ENCODE measurements at regions not wholly inside any gene's neighbourhood (a gene's known extent, or its start where the extent isn't known, plus 50 kb on each side); places are given as distances from the start of the nearest gene placed in this dataset.

GRCh38 chr1:209213989-209214388, 369.5 kb upstream of the CAMK1G start:
- WGBS, 2 experiments (ENCODE audit: insufficient coverage in 1 of 2, insufficient read length in 1 of 2): 60 to 80% methylated on average over 1 to 3 of the region's 3 CpGs
- no peaks in the 10 kb centered on the region for H3K9me3 Mint-ChIP-seq
- TF ChIP-seq CTCF (conservative IDR thresholded peaks at IDR 0.05): no peak
- H3K4me1 ChIP-seq (ENCODE audit: control insufficient read depth, insufficient read depth, low read length): no peaks in the 10 kb centered on the region
- H3K9me3 ChIP-seq (ENCODE audit: control insufficient read depth, low read length): no peaks in the 10 kb centered on the region
- H3K36me3 Mint-ChIP-seq (ENCODE audit: low read depth): no peaks in the 10 kb centered on the region
- no peak overlapping the region for H3K4me3 ChIP-seq (ENCODE audit: low read length)
- peaks cover 1% of the 10 kb centered on the region for H3K27me3 ChIP-seq (ENCODE audit: control insufficient read depth, insufficient read depth, low read length, poor library complexity, severe bottlenecking)
- peaks cover 2% of the 10 kb centered on the region for H3K4me1 Mint-ChIP-seq
- DNase-seq: no peak
- no peak overlapping the region for H3K9ac ChIP-seq (ENCODE audit: extremely low read depth, low read length, poor library complexity, severe bottlenecking)
- no peaks in the 10 kb centered on the region for H3K36me3 ChIP-seq (ENCODE audit: control insufficient read depth, insufficient read depth, low read length)
- H3K27ac Mint-ChIP-seq: no peak overlapping the region
- H3K4me3 Mint-ChIP-seq: no peak overlapping the region
- H3K27me3 Mint-ChIP-seq (ENCODE audit: insufficient read depth): peaks cover 2% of the 10 kb centered on the region
- no peak overlapping the region for H3K27ac ChIP-seq (ENCODE audit: low read depth, low read length)

- no peak overlapping the region for H3K4me3 Mint-ChIP-seq
- TF ChIP-seq CTCF (conservative IDR thresholded peaks at IDR 0.05): no peak
- no peaks in the 10 kb centered on the region for H3K27me3 Mint-ChIP-seq (ENCODE audit: insufficient read depth)
These were observed 367.7 kb upstream of the CAMK1G start for GRCh38 chr1:209215826-209216225.

GRCh38 chr1:209218113-209218512, 365.4 kb upstream of the CAMK1G start:
- no peak for DNase-seq
- TF ChIP-seq CTCF (conservative IDR thresholded peaks at IDR 0.05): no peak

More at GRCh38 chr1:209215826-209216225, 367.7 kb upstream of the CAMK1G start:
- no peaks in the 10 kb centered on the region for H3K9me3 Mint-ChIP-seq
- H3K36me3 Mint-ChIP-seq (ENCODE audit: low read depth): no peaks in the 10 kb centered on the region
- no peaks in the 10 kb centered on the region for H3K4me1 Mint-ChIP-seq
- Histone ChIP-seq H3K9me3 (ENCODE audit: control insufficient read depth, low read length) (no peaks in the 10 kb centered on the region), H3K9ac (ENCODE audit: extremely low read depth, low read length, poor library complexity, severe bottlenecking) (no peak overlapping the region), H3K4me1 (ENCODE audit: control insufficient read depth, insufficient read depth, low read length) (no peaks in the 10 kb centered on the region), H3K27ac (ENCODE audit: low read depth, low read length) (no peak overlapping the region), H3K27me3 (ENCODE audit: control insufficient read depth, insufficient read depth, low read length, poor library complexity, severe bottlenecking) (no peaks in the 10 kb centered on the region), H3K4me3 (ENCODE audit: low read length) (no peak overlapping the region), H3K36me3 (ENCODE audit: control insufficient read depth, insufficient read depth, low read length) (no peaks in the 10 kb centered on the region)
- H3K27ac Mint-ChIP-seq: no peak overlapping the region
- DNase-seq: peak; percentile 9

More at GRCh38 chr1:209218113-209218512, 365.4 kb upstream of the CAMK1G start:
- no peak overlapping the region for H3K4me3 ChIP-seq (ENCODE audit: low read length)
- H3K27me3 ChIP-seq (ENCODE audit: control insufficient read depth, insufficient read depth, low read length, poor library complexity, severe bottlenecking): no peaks in the 10 kb centered on the region
- no peaks in the 10 kb centered on the region for H3K9me3 ChIP-seq (ENCODE audit: control insufficient read depth, low read length)
- Mint-ChIP-seq H3K36me3 (ENCODE audit: low read depth) (no peaks in the 10 kb centered on the region), H3K4me1 (no peaks in the 10 kb centered on the region), H3K4me3 (no peak overlapping the region), H3K27me3 (ENCODE audit: insufficient read depth) (no peaks in the 10 kb centered on the region), H3K9me3 (no peaks in the 10 kb centered on the region), H3K27ac (no peak overlapping the region)
- H3K27ac ChIP-seq (ENCODE audit: low read depth, low read length): no peak overlapping the region
- no peak overlapping the region for H3K9ac ChIP-seq (ENCODE audit: extremely low read depth, low read length, poor library complexity, severe bottlenecking)
- no peaks in the 10 kb centered on the region for H3K4me1 ChIP-seq (ENCODE audit: control insufficient read depth, insufficient read depth, low read length)
- no peaks in the 10 kb centered on the region for H3K36me3 ChIP-seq (ENCODE audit: control insufficient read depth, insufficient read depth, low read length)

Measured in endodermal cell (in vitro differentiated cells).